Mucosa of descending colon (tissue), 3 donors: ENCODE measurements at regions not wholly inside any gene's neighbourhood (a gene's known extent, or its start where the extent isn't known, plus 50 kb on each side); places are given as distances from the start of the nearest gene placed in this dataset.

ENCODE experiments used
- ATAC-seq: fragments of 200-7000 bp; cut with Tn5 transposase; one replicate; pipeline ENCODE4 v1.9.1; 2020; ENCODE audit warnings: mild to moderate bottlenecking, moderate library complexity
- DNase-seq, 3 donors: peaks; one replicate each; pipeline ENCODE4 v3.0.0-alpha.2; 2020
- H3K36me3 ChIP-seq: fragments of 200-600 bp; one replicate; pipeline ENCODE4 v1.8.0; 2021; ENCODE audit warnings: low read depth, mild to moderate bottlenecking
- H3K4me1 ChIP-seq: fragments of 200-600 bp; one replicate; pipeline ENCODE4 v1.8.0; 2021; ENCODE audit warnings: low read depth, mild to moderate bottlenecking
- H3K4me3 ChIP-seq: fragments of 200-600 bp; one replicate; pipeline ENCODE4 v1.8.0; 2021; ENCODE audit warnings: mild to moderate bottlenecking
- H3K9me3 ChIP-seq: fragments of 200-600 bp; one replicate; pipeline ENCODE4 v1.8.0; 2021; ENCODE audit warnings: mild to moderate bottlenecking
- intact Hi-C, 2 donors: fragments of 100-400 bp; cut with DNase I in 1 of 2; cut with micrococcal nuclease in 1 of 2; formaldehyde crosslinking; loops; one replicate each; pipeline versions ENCODE4 v1.11.0 to v1.11.1; 2022; cut with DNase I, micrococcal nuclease
- TF ChIP-seq, protein P1 (sequence below): fragments of 200-600 bp; IDR thresholded peaks from one replicate; pipeline ENCODE4 v1.8.0; 2022; ENCODE audit warnings: antibody characterized with exemption, mild to moderate bottlenecking
- donor health status: DM: no; HTN: no; CAD: no; lungs with moderate emphysema.
- donor health status: DM: no; HTN: no; CAD: no.
- donor health status: DM: no; HTN: yes; CAD: no.

DNA sequence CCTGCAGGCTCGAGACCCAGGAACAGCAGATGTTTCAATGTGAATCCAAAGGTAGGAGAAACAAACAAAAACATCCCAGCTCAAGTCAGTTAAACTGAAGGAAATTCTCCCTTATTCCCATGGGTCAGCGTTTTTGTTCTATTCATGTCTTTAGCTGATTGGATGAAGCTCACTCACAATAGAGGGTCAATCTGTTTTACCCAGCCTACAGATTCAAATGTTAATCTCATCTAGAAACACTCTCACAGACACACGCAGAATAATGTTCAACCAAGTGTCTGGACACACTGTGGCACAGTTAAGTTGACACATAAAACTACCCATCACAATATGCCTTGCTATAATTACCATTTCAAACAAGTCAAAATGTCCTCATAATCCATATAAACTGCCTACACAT, 180.6 kb upstream of the CDH8 start:
- DNase-seq (no peak), ATAC-seq (no peak)
- intact Hi-C loops, result no loop called here
- Histone ChIP-seq H3K36me3 (no peaks in the 10 kb centered on the region), H3K4me3 (no peak overlapping the region), H3K4me1 (no peaks in the 10 kb centered on the region), H3K9me3 (no peaks in the 10 kb centered on the region)
- TF ChIP-seq, protein P1, sequence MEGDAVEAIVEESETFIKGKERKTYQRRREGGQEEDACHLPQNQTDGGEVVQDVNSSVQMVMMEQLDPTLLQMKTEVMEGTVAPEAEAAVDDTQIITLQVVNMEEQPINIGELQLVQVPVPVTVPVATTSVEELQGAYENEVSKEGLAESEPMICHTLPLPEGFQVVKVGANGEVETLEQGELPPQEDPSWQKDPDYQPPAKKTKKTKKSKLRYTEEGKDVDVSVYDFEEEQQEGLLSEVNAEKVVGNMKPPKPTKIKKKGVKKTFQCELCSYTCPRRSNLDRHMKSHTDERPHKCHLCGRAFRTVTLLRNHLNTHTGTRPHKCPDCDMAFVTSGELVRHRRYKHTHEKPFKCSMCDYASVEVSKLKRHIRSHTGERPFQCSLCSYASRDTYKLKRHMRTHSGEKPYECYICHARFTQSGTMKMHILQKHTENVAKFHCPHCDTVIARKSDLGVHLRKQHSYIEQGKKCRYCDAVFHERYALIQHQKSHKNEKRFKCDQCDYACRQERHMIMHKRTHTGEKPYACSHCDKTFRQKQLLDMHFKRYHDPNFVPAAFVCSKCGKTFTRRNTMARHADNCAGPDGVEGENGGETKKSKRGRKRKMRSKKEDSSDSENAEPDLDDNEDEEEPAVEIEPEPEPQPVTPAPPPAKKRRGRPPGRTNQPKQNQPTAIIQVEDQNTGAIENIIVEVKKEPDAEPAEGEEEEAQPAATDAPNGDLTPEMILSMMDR, result no peak

DNA sequence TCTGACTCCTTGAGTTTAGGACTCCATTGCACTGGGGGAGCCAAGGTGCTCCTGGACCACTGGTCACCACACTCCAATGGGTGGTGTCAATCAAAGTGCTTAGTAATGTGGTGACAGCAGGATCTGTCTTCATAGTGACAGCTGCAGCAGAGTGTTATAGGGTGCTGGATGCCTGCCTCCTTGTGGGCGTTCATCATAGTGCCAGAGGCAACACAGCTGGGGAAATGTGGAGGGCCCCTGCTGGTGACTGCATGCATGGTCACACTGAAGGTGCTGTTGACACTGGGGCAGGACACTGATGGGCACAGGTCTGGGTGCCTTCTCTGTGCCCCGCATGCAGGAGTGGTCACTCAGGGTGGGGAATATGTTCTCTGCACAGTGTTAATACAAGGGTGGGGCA, 177.5 kb upstream of the CDH8 start:
- intact Hi-C loops, result no loop called here
- no peaks in the 10 kb centered on the region for H3K4me1 ChIP-seq
- TF ChIP-seq, protein P1, result no peak
- no peak overlapping the region for H3K4me3 ChIP-seq
- H3K36me3 ChIP-seq, result no peaks in the 10 kb centered on the region
- peak in 1 of 3 donors; percentile 14 for DNase-seq
- H3K9me3 ChIP-seq, result no peaks in the 10 kb centered on the region
- ATAC-seq, result peak; percentile 21

DNA sequence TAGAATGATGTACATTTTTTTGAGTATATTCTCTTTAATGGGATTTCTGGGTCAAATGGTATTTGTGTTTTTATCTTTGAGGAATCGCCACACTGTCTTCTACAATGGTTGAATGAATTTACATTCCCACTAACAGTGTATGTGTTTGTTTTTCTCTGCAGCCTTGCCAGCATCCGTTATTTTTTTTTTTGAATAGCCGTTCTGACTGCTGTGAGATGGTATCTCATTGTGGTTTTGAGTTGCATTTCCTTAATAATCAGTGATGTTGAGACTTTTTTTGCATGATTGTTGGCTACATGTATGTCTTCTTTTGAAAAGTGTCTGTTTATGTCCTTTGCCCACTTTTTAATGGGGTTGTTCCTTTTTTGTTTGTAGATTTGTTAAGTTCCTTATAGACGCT, 172.7 kb upstream of the CDH8 start:
- Histone ChIP-seq H3K4me1 (no peaks in the 10 kb centered on the region), H3K4me3 (no peak overlapping the region), H3K9me3 (no peaks in the 10 kb centered on the region), H3K36me3 (no peaks in the 10 kb centered on the region)
- no peak for DNase-seq
- ATAC-seq, result no peak
- TF ChIP-seq, protein P1, result no peak
- intact Hi-C loops, result no loop called here

DNA sequence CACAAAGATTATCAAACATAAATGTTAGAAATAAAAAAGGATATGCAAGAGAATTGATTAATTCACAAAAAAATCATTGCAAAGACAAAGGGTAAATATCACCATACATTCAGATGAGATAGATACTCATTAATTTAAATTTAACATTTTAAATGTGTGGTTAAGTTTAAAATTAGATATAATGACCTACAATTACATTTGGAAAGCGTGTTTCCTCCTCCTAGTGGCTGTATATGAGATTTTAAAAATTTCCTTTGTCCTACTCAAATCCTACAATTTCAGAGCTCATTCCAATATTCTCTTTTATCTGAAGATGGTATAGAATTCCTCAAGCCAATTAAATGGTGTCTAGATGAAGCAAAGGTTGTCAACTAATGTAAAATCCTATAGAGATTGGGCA, 169.2 kb upstream of the CDH8 start:
- Histone ChIP-seq H3K4me1 (no peaks in the 10 kb centered on the region), H3K9me3 (no peaks in the 10 kb centered on the region), H3K36me3 (no peaks in the 10 kb centered on the region), H3K4me3 (no peak overlapping the region)
- TF ChIP-seq, protein P1, result no peak
- ATAC-seq, result no peak
- no peak for DNase-seq
- intact Hi-C loops, result no loop called here

DNA sequence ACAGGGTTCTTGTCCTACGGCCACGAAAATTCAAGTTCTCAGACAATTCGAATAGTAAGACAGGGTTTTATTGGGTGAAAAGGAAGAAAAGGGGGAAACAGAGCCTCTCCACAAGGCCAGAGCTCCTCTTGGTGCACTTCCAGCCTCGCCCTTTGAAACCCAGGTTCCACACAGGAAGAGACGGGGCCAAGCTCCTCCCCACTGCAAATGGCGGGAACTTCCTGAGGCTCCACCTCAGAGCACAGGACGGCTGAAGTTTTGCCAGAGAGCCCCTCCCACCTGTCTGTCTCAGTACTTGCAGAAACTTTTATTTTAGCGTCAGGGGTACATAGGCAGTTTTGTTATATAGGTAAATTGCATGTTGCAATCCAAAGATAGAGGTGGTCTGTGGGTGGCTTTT, 165.7 kb upstream of the CDH8 start:
- no peaks in the 10 kb centered on the region for H3K4me1 ChIP-seq
- intact Hi-C loops, result no loop called here
- ATAC-seq, result no peak
- no peaks in the 10 kb centered on the region for H3K36me3 ChIP-seq
- no peak overlapping the region for H3K4me3 ChIP-seq
- no peak for DNase-seq
- TF ChIP-seq, protein P1, result no peak
- H3K9me3 ChIP-seq, result no peaks in the 10 kb centered on the region

DNA sequence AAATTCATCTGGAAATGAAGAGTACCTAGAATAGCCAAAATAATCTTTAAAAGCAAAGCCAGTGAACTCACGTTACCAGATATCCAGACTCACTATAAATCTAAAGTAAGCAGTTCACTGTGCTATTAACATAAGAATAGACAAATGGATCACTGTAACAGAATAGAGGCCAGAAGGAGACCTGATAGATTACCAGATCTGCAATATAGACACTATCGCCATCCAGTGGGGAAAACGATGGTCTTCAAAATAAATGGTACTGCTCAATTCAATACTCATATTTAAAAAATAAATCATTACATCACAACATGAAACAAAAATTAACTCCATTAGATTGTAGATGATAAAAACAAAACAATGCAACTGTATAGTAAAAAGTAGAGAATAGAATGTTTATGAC, 158.6 kb upstream of the CDH8 start:
- Histone ChIP-seq H3K4me1 (no peaks in the 10 kb centered on the region), H3K9me3 (no peaks in the 10 kb centered on the region), H3K36me3 (no peaks in the 10 kb centered on the region), H3K4me3 (no peak overlapping the region)
- intact Hi-C loops, result no loop called here
- TF ChIP-seq, protein P1, result no peak
- DNase-seq, result no peak
- ATAC-seq, result no peak
